HL-60 (cell line): ENCODE measurements at regions not wholly inside any gene's neighbourhood (a gene's known extent, or its start where the extent isn't known, plus 50 kb on each side); places are given as distances from the start of the nearest gene placed in this dataset.
"Not testable (repeated sequence)": the region's sequence is repeated elsewhere in the genome, so short reads cannot be mapped to it uniquely, and the experiment has no call there.

ENCODE experiments used
- TF ChIP-seq, protein P1 (sequence below): IDR thresholded peaks from one replicate; pipeline ENCODE4 v1.5.1; 2011; ENCODE audit warnings: low read length, control low read depth, inconsistent platforms; ENCODE audit not compliant: insufficient read depth
- TF ChIP-seq, protein P2 (sequence below): IDR thresholded peaks from 2 replicates; pipeline ENCODE4 v1.6.1; 2012; ENCODE audit warnings: low read depth; ENCODE audit not compliant: insufficient replicate concordance

- TF ChIP-seq, protein P1, sequence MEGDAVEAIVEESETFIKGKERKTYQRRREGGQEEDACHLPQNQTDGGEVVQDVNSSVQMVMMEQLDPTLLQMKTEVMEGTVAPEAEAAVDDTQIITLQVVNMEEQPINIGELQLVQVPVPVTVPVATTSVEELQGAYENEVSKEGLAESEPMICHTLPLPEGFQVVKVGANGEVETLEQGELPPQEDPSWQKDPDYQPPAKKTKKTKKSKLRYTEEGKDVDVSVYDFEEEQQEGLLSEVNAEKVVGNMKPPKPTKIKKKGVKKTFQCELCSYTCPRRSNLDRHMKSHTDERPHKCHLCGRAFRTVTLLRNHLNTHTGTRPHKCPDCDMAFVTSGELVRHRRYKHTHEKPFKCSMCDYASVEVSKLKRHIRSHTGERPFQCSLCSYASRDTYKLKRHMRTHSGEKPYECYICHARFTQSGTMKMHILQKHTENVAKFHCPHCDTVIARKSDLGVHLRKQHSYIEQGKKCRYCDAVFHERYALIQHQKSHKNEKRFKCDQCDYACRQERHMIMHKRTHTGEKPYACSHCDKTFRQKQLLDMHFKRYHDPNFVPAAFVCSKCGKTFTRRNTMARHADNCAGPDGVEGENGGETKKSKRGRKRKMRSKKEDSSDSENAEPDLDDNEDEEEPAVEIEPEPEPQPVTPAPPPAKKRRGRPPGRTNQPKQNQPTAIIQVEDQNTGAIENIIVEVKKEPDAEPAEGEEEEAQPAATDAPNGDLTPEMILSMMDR = not testable (repeated sequence)
- TF ChIP-seq, protein P2, sequence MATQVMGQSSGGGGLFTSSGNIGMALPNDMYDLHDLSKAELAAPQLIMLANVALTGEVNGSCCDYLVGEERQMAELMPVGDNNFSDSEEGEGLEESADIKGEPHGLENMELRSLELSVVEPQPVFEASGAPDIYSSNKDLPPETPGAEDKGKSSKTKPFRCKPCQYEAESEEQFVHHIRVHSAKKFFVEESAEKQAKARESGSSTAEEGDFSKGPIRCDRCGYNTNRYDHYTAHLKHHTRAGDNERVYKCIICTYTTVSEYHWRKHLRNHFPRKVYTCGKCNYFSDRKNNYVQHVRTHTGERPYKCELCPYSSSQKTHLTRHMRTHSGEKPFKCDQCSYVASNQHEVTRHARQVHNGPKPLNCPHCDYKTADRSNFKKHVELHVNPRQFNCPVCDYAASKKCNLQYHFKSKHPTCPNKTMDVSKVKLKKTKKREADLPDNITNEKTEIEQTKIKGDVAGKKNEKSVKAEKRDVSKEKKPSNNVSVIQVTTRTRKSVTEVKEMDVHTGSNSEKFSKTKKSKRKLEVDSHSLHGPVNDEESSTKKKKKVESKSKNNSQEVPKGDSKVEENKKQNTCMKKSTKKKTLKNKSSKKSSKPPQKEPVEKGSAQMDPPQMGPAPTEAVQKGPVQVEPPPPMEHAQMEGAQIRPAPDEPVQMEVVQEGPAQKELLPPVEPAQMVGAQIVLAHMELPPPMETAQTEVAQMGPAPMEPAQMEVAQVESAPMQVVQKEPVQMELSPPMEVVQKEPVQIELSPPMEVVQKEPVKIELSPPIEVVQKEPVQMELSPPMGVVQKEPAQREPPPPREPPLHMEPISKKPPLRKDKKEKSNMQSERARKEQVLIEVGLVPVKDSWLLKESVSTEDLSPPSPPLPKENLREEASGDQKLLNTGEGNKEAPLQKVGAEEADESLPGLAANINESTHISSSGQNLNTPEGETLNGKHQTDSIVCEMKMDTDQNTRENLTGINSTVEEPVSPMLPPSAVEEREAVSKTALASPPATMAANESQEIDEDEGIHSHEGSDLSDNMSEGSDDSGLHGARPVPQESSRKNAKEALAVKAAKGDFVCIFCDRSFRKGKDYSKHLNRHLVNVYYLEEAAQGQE = not testable (repeated sequence)
These were observed 159.9 kb downstream of the IER5 start for GRCh38 chr1:181248361-181248760.
